Epithelial cell of prostate (primary cell): ENCODE measurements at regions not wholly inside any gene's neighbourhood (a gene's known extent, or its start where the extent isn't known, plus 50 kb on each side); places are given as distances from the start of the nearest gene placed in this dataset.
A peak's percentile ranks its signal among the peaks of the same experiment; 100 is the strongest.

Source experiments
- DNase-seq: peaks from one replicate; pipeline ENCODE4 v3.0.0-alpha.2; 2011; ENCODE audit warnings: low read depth, low spot score
- H3K27ac ChIP-seq: fragments of 450-650 bp; 2 replicates; pipeline ENCODE4 v1.5.1; 2017; ENCODE audit warnings: mild to moderate bottlenecking

GRCh38 chr16:13291591-13292333 is 390.4 kb downstream of the SHISA9 start:
- DNase-seq: no peak
- no peak overlapping the region for H3K27ac ChIP-seq

- no peak overlapping the region for H3K27ac ChIP-seq
- no peak for DNase-seq
Observed at GRCh38 chr16:13296206-13296605, 394.8 kb downstream of the SHISA9 start.

GRCh38 chr16:13298666-13299065 is 397.3 kb downstream of the SHISA9 start:
- no peak for DNase-seq
- H3K27ac ChIP-seq: no peak overlapping the region

- DNase-seq: no peak
- no peak overlapping the region for H3K27ac ChIP-seq
Observed at GRCh38 chr16:13300066-13300840, 398.9 kb downstream of the SHISA9 start.

GRCh38 chr16:13305019-13305755 is 403.8 kb downstream of the SHISA9 start:
- DNase-seq: no peak
- H3K27ac ChIP-seq: no peak overlapping the region

- peak overlapping the region; percentile 51 for H3K27ac ChIP-seq
- DNase-seq: no peak
Observed at GRCh38 chr16:13306161-13306995, 405.0 kb downstream of the SHISA9 start.

GRCh38 chr16:13307255-13307654 is 405.9 kb downstream of the SHISA9 start:
- H3K27ac ChIP-seq: peak overlapping the region; percentile 51
- peak; percentile 64 for DNase-seq

- no peak for DNase-seq
- peak overlapping the region; percentile 51 for H3K27ac ChIP-seq
Observed at GRCh38 chr16:13307851-13308250, 406.5 kb downstream of the SHISA9 start.

GRCh38 chr16:13312063-13312462 is 410.7 kb downstream of the SHISA9 start:
- H3K27ac ChIP-seq: no peak overlapping the region
- DNase-seq: no peak

GRCh38 chr16:13313351-13313750 is 412.0 kb downstream of the SHISA9 start:
- DNase-seq: no peak
- no peak overlapping the region for H3K27ac ChIP-seq

- DNase-seq: no peak
Observed at GRCh38 chr16:13314633-13315032, 413.2 kb downstream of the SHISA9 start.

GRCh38 chr16:13315642-13316427 is 414.4 kb downstream of the SHISA9 start:
- no peak overlapping the region for H3K27ac ChIP-seq
- DNase-seq: no peak

More at GRCh38 chr16:13314633-13315032, 413.2 kb downstream of the SHISA9 start:
- no peak overlapping the region for H3K27ac ChIP-seq

- no peak overlapping the region for H3K27ac ChIP-seq
- DNase-seq: no peak
Observed at GRCh38 chr16:13322336-13322735, 420.9 kb downstream of the SHISA9 start.

GRCh38 chr16:13324851-13325250 is 423.5 kb downstream of the SHISA9 start:
- DNase-seq: no peak
- no peak overlapping the region for H3K27ac ChIP-seq

GRCh38 chr16:13325396-13325795 is 424.0 kb downstream of the SHISA9 start:
- DNase-seq: no peak
- no peak overlapping the region for H3K27ac ChIP-seq

GRCh38 chr16:13331918-13332317 is 430.5 kb downstream of the SHISA9 start:
- H3K27ac ChIP-seq: no peak overlapping the region

GRCh38 chr16:13332713-13333255 is 431.4 kb downstream of the SHISA9 start:
- H3K27ac ChIP-seq: no peak overlapping the region
- no peak for DNase-seq

More at GRCh38 chr16:13331918-13332317, 430.5 kb downstream of the SHISA9 start:
- no peak for DNase-seq

GRCh38 chr16:13333336-13333735 is 431.9 kb downstream of the SHISA9 start:
- no peak for DNase-seq
- H3K27ac ChIP-seq: no peak overlapping the region

GRCh38 chr16:13335879-13336278 is 434.5 kb downstream of the SHISA9 start:
- no peak for DNase-seq
- no peak overlapping the region for H3K27ac ChIP-seq
